A673 (cell line): ENCODE measurements at regions not wholly inside any gene's neighbourhood (a gene's known extent, or its start where the extent isn't known, plus 50 kb on each side); places are given as distances from the start of the nearest gene placed in this dataset.
"Not testable (repeated sequence)": the region's sequence is repeated elsewhere in the genome, so short reads cannot be mapped to it uniquely, and the experiment has no call there.

Experiments
- BruUV-seq: library from RNA; stranded (reverse); fragments of 400-500 nt; replicated peaks from 2 replicates; lab custom pipeline; 2021; lab: Mats Ljungman, UMichigan
- CTCF ChIA-PET: fragments of 300-600 bp; sonication (Branson Sonifier 250); formaldehyde crosslinking; loops from one replicate; lab custom pipeline; 2022; ENCODE audit warnings: antibody characterized with exemption; lab: Charles Lee
- POLR2A ChIA-PET: fragments of 300-600 bp; sonication (Branson Sonifier 250); formaldehyde crosslinking; loops from one replicate; lab custom pipeline; 2022; ENCODE audit warnings: antibody characterized with exemption; ENCODE audit not compliant: low non-redundant PET; lab: Charles Lee
- DNase-seq: peaks from one replicate; pipeline ENCODE4 v3.0.0-alpha.2; 2015; ENCODE audit warnings: low spot score
- H3K27ac ChIP-seq: fragments of 200-600 bp; sonication (generic); 2 replicates; pipeline ENCODE4 v1.5.1; 2016; ENCODE audit warnings: mixed run types, low read depth, mild to moderate bottlenecking, mixed read lengths, antibody characterized with exemption, low read length; ENCODE audit not compliant: poor library complexity, severe bottlenecking
- H3K27me3 ChIP-seq: fragments of 200-600 bp; sonication (generic); replicated peaks from 2 replicates; pipeline ENCODE4 v1.6.1; 2017; ENCODE audit warnings: mixed run types, low read depth, mild to moderate bottlenecking, mixed read lengths, antibody characterized with exemption, low read length; ENCODE audit not compliant: insufficient read depth, poor library complexity
- H3K36me3 ChIP-seq: fragments of 200-600 bp; sonication (generic); 2 replicates; pipeline ENCODE4 v1.6.1; 2016; ENCODE audit warnings: mixed run types, mild to moderate bottlenecking, mixed read lengths, antibody characterized with exemption, low read length; ENCODE audit not compliant: insufficient read depth, poor library complexity, severe bottlenecking
- H3K4me1 ChIP-seq: fragments of 200-600 bp; sonication (generic); 2 replicates; pipeline ENCODE4 v1.6.1; 2017; ENCODE audit warnings: mixed run types, mild to moderate bottlenecking, mixed read lengths, antibody characterized with exemption, low read length; ENCODE audit not compliant: insufficient read depth, poor library complexity, severe bottlenecking
- H3K4me3 ChIP-seq: fragments of 200-600 bp; sonication (generic); 2 replicates; pipeline ENCODE4 v1.5.1; 2016; ENCODE audit warnings: low read depth, mixed run types, mild to moderate bottlenecking, mixed read lengths, low read length; ENCODE audit not compliant: poor library complexity, severe bottlenecking
- H3K9me3 ChIP-seq: fragments of 200-600 bp; sonication (generic); 2 replicates; pipeline ENCODE4 v1.6.1; 2016; ENCODE audit warnings: mixed run types, low read depth, mild to moderate bottlenecking, mixed read lengths, antibody characterized with exemption, low read length; ENCODE audit not compliant: poor library complexity, severe bottlenecking
- CTCF ChIP-seq: fragments of 300-800, 200-600 bp; sonication (generic); conservative IDR thresholded peaks from 2 replicates; pipeline ENCODE4 v1.5.1; 2017; ENCODE audit warnings: low read depth, mild to moderate bottlenecking, antibody characterized with exemption, low read length, moderate library complexity, mixed read lengths
- EZH2 ChIP-seq: fragments of 200-600 bp; sonication (generic); IDR thresholded peaks from 2 replicates; pipeline ENCODE4 v1.6.1; 2017; ENCODE audit warnings: borderline replicate concordance, low read depth, mild to moderate bottlenecking, mixed read lengths, antibody characterized with exemption, low read length; ENCODE audit not compliant: poor library complexity, severe bottlenecking
- intact Hi-C: fragments of 100-400 bp; cut with micrococcal nuclease; formaldehyde crosslinking; loops from one replicate; pipeline ENCODE4 v1.10.0; 2022; ENCODE audit not compliant: unreplicated experiment

- Histone ChIP-seq H3K36me3 (no peaks in the 10 kb centered on the region), H3K9me3 (peaks cover 10% of the 10 kb centered on the region), H3K4me3 (no peak overlapping the region), H3K4me1 (peaks cover 14% of the 10 kb centered on the region), H3K27ac (no peak overlapping the region), H3K27me3 (no peaks in the 10 kb centered on the region)
- no peak for DNase-seq
- no TSS peak for BruUV-seq
- TF ChIP-seq EZH2 (no peak), CTCF (no peak)
- intact Hi-C loops, result no loop called here
- ChIA-PET POLR2A (no interaction called here), CTCF (no interaction called here)
Observed at GRCh38 chrX:4638036-4638435, 924.6 kb upstream of the PRKX start.

- CTCF ChIA-PET, result no interaction called here
- H3K4me3 ChIP-seq, result no peak overlapping the region
Observed at GRCh38 chrX:4627414-4627813, 914.0 kb upstream of the PRKX start.

GRCh38 chrX:4622486-4623167, 909.2 kb upstream of the PRKX start:
- ChIA-PET POLR2A (no interaction called here), CTCF (no interaction called here)

More at GRCh38 chrX:4627414-4627813, 914.0 kb upstream of the PRKX start:
- Histone ChIP-seq H3K4me1 (no peaks in the 10 kb centered on the region), H3K27ac (no peak overlapping the region), H3K9me3 (no peaks in the 10 kb centered on the region), H3K27me3 (no peaks in the 10 kb centered on the region), H3K36me3 (no peaks in the 10 kb centered on the region)
- no peak for DNase-seq
- intact Hi-C loops, result no loop called here
- POLR2A ChIA-PET, result no interaction called here
- TF ChIP-seq CTCF (no peak), EZH2 (no peak)
- BruUV-seq, result no TSS peak

GRCh38 chrX:4613651-4614050, 900.2 kb upstream of the PRKX start:
- H3K9me3 ChIP-seq, H3K4me1 ChIP-seq, CTCF ChIA-PET, H3K4me3 ChIP-seq, H3K27ac ChIP-seq, POLR2A ChIA-PET, DNase-seq, H3K27me3 ChIP-seq, BruUV-seq, intact Hi-C loops, H3K36me3 ChIP-seq: not testable (repeated sequence)

More at GRCh38 chrX:4622486-4623167, 909.2 kb upstream of the PRKX start:
- Histone ChIP-seq H3K27ac (no peak overlapping the region), H3K4me1 (no peaks in the 10 kb centered on the region), H3K27me3 (no peaks in the 10 kb centered on the region), H3K9me3 (no peaks in the 10 kb centered on the region), H3K4me3 (no peak overlapping the region), H3K36me3 (no peaks in the 10 kb centered on the region)
- no peak for DNase-seq
- intact Hi-C loops, result no loop called here
- TF ChIP-seq EZH2, result no peak
- no peak for TF ChIP-seq CTCF
- no TSS peak for BruUV-seq
